ENCODE measurements at regions not wholly inside any gene's neighbourhood (a gene's known extent, or its start where the extent isn't known, plus 50 kb on each side); places are given as distances from the start of the nearest gene placed in this dataset.

DNA sequence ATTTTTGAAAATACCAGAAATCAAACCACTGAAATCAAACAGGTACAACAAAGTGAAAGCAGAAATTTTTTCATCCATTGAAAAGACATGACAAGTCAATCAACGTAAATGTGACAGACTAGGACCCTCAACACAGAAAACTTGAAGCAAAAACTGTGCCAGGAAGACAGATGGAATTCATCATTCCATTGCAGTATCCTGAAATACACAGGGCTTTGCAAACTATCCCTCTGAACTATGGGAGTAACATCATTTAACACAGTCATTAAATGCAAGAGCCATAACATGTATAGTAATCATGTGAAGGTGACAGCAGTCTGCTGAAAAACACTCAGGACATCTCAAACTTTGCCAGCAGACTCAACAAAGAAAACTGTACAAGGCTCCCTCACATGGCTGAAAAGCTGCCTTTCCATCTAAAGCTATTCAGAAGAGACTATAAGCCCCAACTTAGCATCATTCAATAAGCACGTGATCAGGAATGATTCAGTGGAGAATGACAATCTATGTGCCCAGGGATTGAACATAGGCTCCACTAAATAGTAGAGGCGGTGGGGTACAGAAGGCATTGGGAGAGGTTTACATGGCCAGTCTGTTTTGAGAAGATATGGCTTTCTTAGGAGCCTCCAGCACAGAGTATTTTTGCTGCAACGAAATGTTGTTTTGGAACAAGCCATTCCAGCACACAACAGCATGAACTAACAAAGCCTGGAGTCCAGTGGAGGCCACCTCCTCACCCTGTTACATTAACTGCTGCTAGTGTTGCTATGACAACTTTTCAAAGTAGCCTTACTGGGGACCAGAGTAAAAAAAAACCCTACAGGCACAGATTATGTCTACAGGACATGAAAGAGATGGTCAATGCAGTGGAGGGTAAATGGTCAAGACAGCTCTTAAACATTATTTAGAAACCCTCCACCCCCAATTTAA, 274.5 kb upstream of the NOCT start:
- DNase-seq, result no peak

- DNase-seq, result no peak
Observed at GRCh38 chr4:138736362-138736761, 279.2 kb upstream of the NOCT start.

DNA sequence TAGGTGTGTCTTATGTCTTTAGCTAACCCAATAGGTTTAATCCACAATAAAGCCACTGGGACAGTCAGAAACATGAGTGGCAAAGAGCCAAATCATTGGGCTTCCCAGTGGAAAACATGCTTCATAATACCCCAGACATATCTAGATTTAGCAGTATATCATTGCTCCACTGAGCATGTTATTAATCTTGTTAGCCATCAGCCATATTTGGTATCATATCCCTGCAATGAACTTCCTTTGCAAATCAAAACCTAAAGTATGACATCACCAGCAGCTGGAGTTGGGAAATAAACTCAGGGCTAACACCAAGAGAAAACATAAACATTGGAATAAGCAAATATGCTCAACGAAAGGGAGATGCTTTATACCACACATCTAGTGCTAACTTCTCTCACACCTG, 280.8 kb upstream of the NOCT start:
- no peak for DNase-seq

GRCh38 chr4:138728566-138728965, 287.0 kb upstream of the NOCT start:
- DNase-seq, result no peak

DNA sequence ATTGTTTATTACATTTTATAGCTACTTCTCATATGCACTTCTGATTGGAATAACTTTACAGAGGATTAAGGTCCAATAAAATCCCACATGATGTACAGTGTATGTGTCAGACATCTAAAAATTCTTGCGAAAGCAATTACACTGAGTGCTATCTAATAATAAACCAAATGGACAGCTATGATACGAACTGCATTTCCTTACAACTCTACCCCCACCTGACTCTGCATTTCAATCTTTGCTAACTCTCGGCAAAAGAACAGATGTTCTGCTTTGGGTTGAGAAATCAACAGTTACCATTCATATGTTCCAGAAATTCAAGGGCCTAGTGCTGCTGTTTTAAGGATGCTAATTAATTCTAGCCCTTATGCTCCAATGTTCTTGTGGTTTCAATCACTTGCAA, 287.9 kb upstream of the NOCT start:
- no peak for DNase-seq

DNA sequence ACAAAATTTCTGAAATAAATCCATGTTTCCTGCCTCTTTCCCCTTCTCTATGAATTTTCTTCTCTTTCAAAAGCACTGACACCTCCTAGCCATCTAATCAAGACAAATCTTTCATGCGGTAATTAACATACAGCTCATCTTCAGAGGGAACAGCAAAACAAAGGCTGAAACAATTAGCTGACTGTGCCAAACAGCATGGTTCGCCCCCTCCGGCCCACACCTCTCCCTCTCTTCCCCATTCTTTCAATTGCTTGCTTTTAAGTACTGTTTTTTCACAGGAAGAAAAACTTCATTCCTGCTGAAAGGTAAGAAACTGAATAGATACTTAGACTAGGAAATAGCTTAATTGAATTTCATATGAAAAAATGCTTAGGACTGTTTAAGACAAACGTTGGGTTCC, 291.1 kb upstream of the NOCT start:
- DNase-seq, result no peak

GRCh38 chr4:138716559-138717335, 298.8 kb upstream of the NOCT start:
- no peak for DNase-seq

DNA sequence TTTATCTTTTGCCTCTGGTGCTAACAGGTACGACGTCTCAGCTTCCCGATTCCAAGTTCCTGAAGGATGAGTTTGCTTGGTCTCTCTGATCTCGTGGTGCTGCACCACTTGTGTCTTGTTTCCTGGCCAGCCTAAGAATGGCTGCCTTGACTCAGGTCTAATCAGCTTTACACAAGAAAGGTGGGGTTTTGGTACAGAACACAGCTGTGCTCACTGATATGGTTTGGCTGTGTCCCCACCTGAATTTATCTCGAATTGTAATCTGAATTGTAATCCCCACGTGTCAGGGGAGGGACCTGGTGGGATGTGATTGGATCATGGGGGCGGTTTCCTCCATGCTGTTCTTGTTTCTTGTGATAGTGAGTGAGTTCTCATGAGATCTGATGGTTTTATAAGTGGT, 305.3 kb upstream of the NOCT start:
- DNase-seq, result no peak

- no peak for DNase-seq
Observed at GRCh38 chr4:138709859-138710258, 305.7 kb upstream of the NOCT start.

DNA sequence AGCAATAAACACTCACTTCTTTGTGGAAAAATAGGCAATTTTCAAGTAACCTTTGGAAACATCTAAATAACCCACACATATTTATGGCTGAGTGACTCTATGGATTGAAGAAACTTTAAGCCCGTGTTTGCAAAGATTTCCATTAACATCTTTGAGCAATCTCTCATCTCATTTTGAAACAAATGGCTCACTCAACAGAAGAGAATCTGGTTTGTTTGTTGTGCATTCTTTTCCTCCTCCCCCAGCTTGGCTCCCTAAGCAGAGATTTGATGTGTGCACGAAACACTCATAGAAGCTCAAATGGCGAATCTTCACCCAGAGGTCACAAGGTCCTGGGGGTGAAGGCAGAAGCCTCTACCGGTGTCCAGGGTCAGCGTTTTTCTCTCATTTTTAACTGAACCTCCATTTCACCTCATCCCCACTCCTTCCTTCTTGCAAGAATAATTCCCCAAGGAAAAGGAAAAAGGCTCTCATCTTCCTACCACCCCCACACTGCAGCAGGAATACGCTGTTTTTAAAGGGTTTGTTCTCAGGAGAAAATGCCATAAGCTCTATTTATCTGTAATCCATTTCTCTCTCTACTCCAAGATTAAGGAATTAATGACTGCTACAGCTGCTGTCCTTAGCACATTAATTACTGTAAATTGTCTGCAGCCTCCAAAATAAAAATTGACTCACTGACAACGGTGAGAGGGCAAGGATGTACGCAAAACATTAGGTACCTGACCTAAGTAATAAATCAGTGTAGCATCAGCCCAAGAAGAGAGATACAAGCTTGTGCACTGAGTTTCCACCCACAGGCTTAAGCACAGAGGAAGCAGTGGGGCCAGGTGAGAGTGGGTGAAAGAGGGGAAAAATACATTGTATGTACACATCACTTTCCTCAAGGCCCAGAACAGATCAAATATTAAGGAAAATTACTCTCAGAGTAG, 307.6 kb upstream of the NOCT start:
- DNase-seq, result no peak

- no peak for DNase-seq
Observed at GRCh38 chr4:138706201-138706600, 309.4 kb upstream of the NOCT start.

DNA sequence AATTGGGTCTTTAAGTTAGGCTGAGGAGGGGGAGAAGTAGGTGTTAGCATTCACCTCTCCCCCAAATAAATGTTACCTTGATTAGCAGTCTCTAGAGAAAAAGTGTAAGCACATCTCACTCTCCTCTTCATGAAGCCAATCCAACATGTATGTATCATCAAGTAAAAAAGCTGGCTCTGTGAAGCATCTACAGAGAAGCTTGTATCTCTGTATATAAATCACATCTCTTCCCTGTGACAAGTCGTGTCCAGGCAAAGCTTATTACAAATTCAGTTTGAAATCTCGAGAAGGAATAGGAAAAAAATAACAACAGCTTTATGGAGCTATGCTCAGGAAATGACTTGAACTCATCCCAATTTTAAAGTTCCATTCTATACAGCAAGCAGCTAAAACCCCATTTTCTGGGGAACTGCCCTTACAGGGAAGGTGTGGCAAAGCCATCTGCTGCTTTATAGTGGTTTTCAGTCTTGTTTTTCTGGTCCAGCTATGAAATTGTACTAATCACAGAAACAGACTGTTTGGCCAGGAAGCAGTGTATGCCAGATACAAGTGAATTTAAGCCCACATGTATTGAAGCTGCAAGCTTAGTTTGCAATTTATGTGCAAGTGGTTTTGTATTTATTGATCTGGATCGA, 313.3 kb upstream of the NOCT start:
- DNase-seq, result no peak

- DNase-seq, result no peak
Observed at GRCh38 chr4:138698641-138699040, 316.9 kb upstream of the NOCT start.

GRCh38 chr4:138697851-138698250, 317.7 kb upstream of the NOCT start:
- no peak for DNase-seq

DNA sequence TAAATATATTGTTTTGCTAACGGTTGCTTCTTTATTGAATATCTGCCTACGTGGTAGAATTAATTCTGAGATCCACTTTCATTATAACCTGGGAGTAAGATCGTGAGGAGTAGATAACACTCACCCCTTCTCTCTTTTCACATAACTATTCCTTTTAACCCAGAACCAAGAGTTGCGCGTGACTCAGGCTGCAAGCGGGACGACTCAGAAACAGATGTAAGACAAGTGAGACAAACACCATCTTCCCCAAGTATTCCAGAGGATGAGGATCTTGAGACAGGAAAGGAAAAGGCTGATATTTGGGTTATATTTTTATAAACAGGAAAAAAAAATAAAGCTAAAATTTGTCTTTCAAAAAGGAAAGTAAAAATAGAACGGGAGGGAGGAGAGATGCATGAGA, 318.8 kb upstream of the NOCT start:
- no peak for DNase-seq

GRCh38 chr4:138696058-138696457, 319.5 kb upstream of the NOCT start:
- no peak for DNase-seq

DNA sequence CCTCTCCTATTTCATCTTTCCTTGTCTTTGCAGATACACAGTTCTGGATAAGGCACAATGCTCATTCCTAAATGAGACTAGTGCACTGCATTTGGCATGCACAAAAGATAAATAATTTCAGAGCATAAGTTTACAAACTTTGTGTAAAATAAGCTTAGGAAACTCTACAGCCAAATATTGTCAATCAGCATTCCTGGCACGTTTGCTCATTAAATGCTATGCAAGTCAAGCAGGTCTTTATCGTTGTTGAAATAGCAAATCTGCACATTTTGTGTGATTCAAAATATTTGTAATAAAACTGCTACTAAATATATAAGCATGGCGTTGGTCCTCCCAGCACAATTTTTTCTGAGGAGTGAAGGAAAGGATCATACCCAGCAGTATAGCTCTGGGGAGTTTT, 322.1 kb upstream of the NOCT start:
- no peak for DNase-seq

DNA sequence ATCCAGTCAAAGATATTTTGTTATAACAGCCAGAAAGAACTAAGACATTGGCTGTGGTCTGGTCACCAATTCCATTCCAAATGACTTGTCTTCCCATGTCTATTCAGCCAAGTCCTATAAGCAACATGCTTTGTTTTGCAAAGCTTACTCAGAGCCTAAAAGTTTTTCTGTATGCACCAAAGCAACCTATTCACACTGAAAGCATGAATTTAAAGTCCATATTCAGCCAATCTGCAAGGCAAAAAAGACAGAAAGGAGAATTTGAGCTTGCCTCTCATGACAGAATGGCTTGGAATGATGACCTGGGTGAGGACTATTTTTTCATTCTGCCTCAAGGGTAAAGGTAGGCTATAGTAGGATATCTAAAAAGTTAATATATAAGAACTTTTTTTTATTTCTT, 323.2 kb upstream of the NOCT start:
- DNase-seq, result no peak

DNA sequence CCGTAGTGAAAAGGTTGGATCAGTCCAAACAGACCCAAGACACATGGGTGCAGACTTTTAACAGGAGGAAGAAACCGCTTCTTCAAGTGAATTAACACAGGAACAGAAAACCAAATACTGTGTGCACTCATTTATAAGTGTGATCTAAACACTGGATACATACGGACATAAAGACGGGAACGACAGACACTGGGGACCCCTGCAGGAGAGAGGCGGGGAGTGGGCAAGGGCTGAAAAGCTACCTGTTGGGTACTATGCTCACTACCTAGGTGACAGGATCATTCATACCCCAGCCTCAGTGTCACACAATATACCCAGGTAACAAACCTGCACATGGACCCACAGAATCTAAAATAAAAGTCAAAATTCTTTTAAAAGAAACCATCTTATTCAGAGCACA, 326.0 kb upstream of the NOCT start:
- DNase-seq, result no peak

- no peak for DNase-seq
Observed at GRCh38 chr4:138689187-138689586, 326.4 kb upstream of the NOCT start.

- no peak for DNase-seq
Observed at GRCh38 chr4:138688408-138689085, 327.0 kb upstream of the NOCT start.

All from AML-193 (cell line).